HepG2 (cell line): ENCODE measurements at regions not wholly inside any gene's neighbourhood (a gene's known extent, or its start where the extent isn't known, plus 50 kb on each side); places are given as distances from the start of the nearest gene placed in this dataset.

ENCODE experiments used
- ATAC-seq: fragments of 200-7000 bp; cut with Tn5 transposase; 3 replicates; pipeline ENCODE4 v1.9.1; 2020; ENCODE audit warnings: mild to moderate bottlenecking, moderate library complexity
- BruUV-seq: library from RNA; stranded (reverse); fragments of 400-500 nt; replicated peaks from 2 replicates; lab custom pipeline; 2021; lab: Mats Ljungman, UMichigan
- CTCF ChIA-PET: fragments of 300-600 bp; formaldehyde crosslinking; extraction: SDS; loops from one replicate; lab custom pipeline; 2021; ENCODE audit warnings: low total read pairs, inconsistent platforms, low intra/inter-chr PET ratio; lab: Yijun Ruan, JAX
- POLR2A ChIA-PET: fragments of 350-600 bp; sonication (Branson Sonifier 250); formaldehyde crosslinking; loops from one replicate; lab custom pipeline; 2020; ENCODE audit warnings: antibody characterized with exemption, inconsistent platforms; lab: Yijun Ruan, JAX
- DNase-seq: peaks from one replicate; pipeline ENCODE4 v3.0.0-alpha.2; 2015; ENCODE audit warnings: low spot score
- FAIRE-seq: peaks from 3 replicates; lab custom pipeline; 2011; peaks lifted over from hg19 to GRCh38; lab: Jason Lieb, UNC
- H2AFZ ChIP-seq: one replicate; pipeline ENCODE4 v1.6.1; 2011; ENCODE audit warnings: low read length, inconsistent platforms
- H3K27ac ChIP-seq: fragments of 300-600 bp; 3 replicates; pipeline ENCODE4 v1.8.0; 2011; ENCODE audit warnings: mixed run types, mild to moderate bottlenecking, mixed read lengths, low read length, inconsistent platforms; ENCODE audit not compliant: insufficient read depth; ENCODE audit errors: extremely low read length
- H3K27me3 ChIP-seq, 2 experiments: fragments of 200-600 bp in 1 of 2; 2 replicates in 1 of 2; 3 replicates in 1 of 2; pipeline versions ENCODE4 v1.6.0 to v1.8.0; 2011; ENCODE audit warnings: low read length in 2 of 2, mild to moderate bottlenecking in 2 of 2, moderate library complexity in 2 of 2, inconsistent platforms in 1 of 2; ENCODE audit not compliant: insufficient read depth in 2 of 2, control insufficient read depth in 1 of 2
- H3K36me3 ChIP-seq, 2 experiments: fragments of 200-600 bp in 1 of 2; replicated peaks in 1 of 2; 2 replicates in 1 of 2; 3 replicates in 1 of 2; pipeline versions ENCODE4 v1.5.1 to v1.8.0; 2011; ENCODE audit warnings: low read length in 2 of 2, inconsistent platforms in 1 of 2; ENCODE audit not compliant: insufficient read depth in 2 of 2, control insufficient read depth in 1 of 2
- H3K4me1 ChIP-seq: 2 replicates; pipeline ENCODE4 v1.5.1; 2012; ENCODE audit warnings: low read length, inconsistent platforms; ENCODE audit not compliant: insufficient read depth
- H3K4me2 ChIP-seq: 2 replicates; pipeline ENCODE4 v1.6.0; 2011; ENCODE audit warnings: low read depth, low read length, inconsistent platforms
- H3K4me3 ChIP-seq, 3 experiments: fragments of 200-600 bp in 1 of 3; sonication (generic), shearing (Covaris generic) in 1 of 3; replicated peaks in 1 of 3; 2 replicates each; pipeline ENCODE4 v1.5.1; 2011 to 2016; ENCODE audit warnings: low read length in 3 of 3, inconsistent platforms in 2 of 3, low read depth in 2 of 3, mild to moderate bottlenecking in 2 of 3, control low read depth in 1 of 3, mixed read lengths in 1 of 3; ENCODE audit not compliant: insufficient read depth in 1 of 3
- H3K79me2 ChIP-seq: one replicate; pipeline ENCODE4 v1.6.1; 2011; ENCODE audit warnings: low read length, inconsistent platforms; ENCODE audit not compliant: insufficient read depth
- H3K9ac ChIP-seq: 2 replicates; pipeline ENCODE4 v1.6.0; 2011; ENCODE audit warnings: mild to moderate bottlenecking, low read depth, low read length, inconsistent platforms; ENCODE audit not compliant: insufficient read depth
- H3K9me3 ChIP-seq: 2 replicates; pipeline ENCODE4 v1.5.1; 2012; ENCODE audit warnings: mild to moderate bottlenecking, low read length
- H4K20me1 ChIP-seq: 2 replicates; pipeline ENCODE4 v1.6.0; 2011; ENCODE audit warnings: inconsistent platforms, mild to moderate bottlenecking, low read length, moderate library complexity; ENCODE audit not compliant: insufficient read depth
- DZIP1 ChIP-seq: sonication (generic); formaldehyde crosslinking; IDR thresholded peaks from 2 replicates; pipeline ENCODE4 v1.5.0; 2020; ENCODE audit warnings: mild to moderate bottlenecking, missing genetic modification reagents
- FOXO1 ChIP-seq: sonication (generic); formaldehyde crosslinking; IDR thresholded peaks from 2 replicates; pipeline ENCODE4 v1.4.0; 2020; ENCODE audit warnings: missing genetic modification reagents
- GATAD2A ChIP-seq: IDR thresholded peaks from 2 replicates; pipeline ENCODE4 v1.6.1; 2016
- MAX ChIP-seq: IDR thresholded peaks from 2 replicates; pipeline ENCODE4 v1.6.1; 2012; ENCODE audit warnings: inconsistent platforms
- RARA ChIP-seq: IDR thresholded peaks from 2 replicates; pipeline ENCODE4 v1.6.1; 2016; ENCODE audit warnings: missing genetic modification reagents, missing compliant biosample characterization
- SP140L ChIP-seq: sonication (generic); formaldehyde crosslinking; IDR thresholded peaks from 2 replicates; pipeline ENCODE4 v1.4.0; 2020; ENCODE audit warnings: missing genetic modification reagents, borderline replicate concordance
- ZIK1 ChIP-seq: sonication (generic); formaldehyde crosslinking; IDR thresholded peaks from 2 replicates; pipeline ENCODE4 v1.5.0; 2020; ENCODE audit warnings: mild to moderate bottlenecking, low read depth, missing genetic modification reagents, borderline replicate concordance
- ZNF317 ChIP-seq: sonication (generic); formaldehyde crosslinking; IDR thresholded peaks from 2 replicates; pipeline ENCODE4 v1.5.0; 2020; ENCODE audit warnings: mild to moderate bottlenecking, missing genetic modification reagents
- ZNF33B ChIP-seq: sonication (generic); formaldehyde crosslinking; IDR thresholded peaks from 2 replicates; pipeline ENCODE4 v1.5.1; 2020; ENCODE audit warnings: mild to moderate bottlenecking, missing genetic modification reagents
- ZNF792 ChIP-seq: IDR thresholded peaks from 2 replicates; pipeline ENCODE4 v1.6.1; 2016
- WGBS: methylation state at CpG from one replicate; pipeline ENCODE4 v1.1.6; 2017; ENCODE audit warnings: low lambda C conversion rate; 5-methylcytosine and 5-hydroxymethylcytosine counted together
- in situ Hi-C: cut with HindIII; loops from 2 replicates; pipeline ENCODE4 v1.10.0; 2017; ENCODE audit warnings: low pct_unique_long_range_greater_than_20kb; ENCODE audit not compliant: extremely low pct_ligation_motif_present
- intact Hi-C: fragments of 100-400 bp; cut with micrococcal nuclease; formaldehyde crosslinking; loops from one replicate; pipeline ENCODE4 v1.10.0; 2022; ENCODE audit not compliant: unreplicated experiment

GRCh38 chr10:8544500-8544899, 490.0 kb downstream of the GATA3 start:
- DNase-seq = no peak
- H3K4me1 ChIP-seq = no peaks in the 10 kb centered on the region
- no peak overlapping the region for H3K4me2 ChIP-seq
- no peaks in the 10 kb centered on the region for H3K27me3 ChIP-seq
- H2AFZ ChIP-seq = no peak overlapping the region
- WGBS = 22% methylated on average over 6 of the region's 6 CpGs
- no peak overlapping the region for H3K27ac ChIP-seq
- in situ Hi-C loops (no loop called here), intact Hi-C loops (no loop called here)
- no TSS peak for BruUV-seq
- TF ChIP-seq DZIP1 (CRISPR knock-in tag) (no peak), RARA (CRISPR knock-in tag) (no peak), FOXO1 (CRISPR knock-in tag) (no peak), MAX (no peak), ZNF317 (CRISPR knock-in tag) (no peak), ZNF792 (CRISPR knock-in tag) (no peak), GATAD2A (CRISPR knock-in tag) (no peak), SP140L (CRISPR knock-in tag) (no peak), ZIK1 (CRISPR knock-in tag) (no peak), ZNF33B (CRISPR knock-in tag) (no peak)
- FAIRE-seq = no peak
- H3K36me3 ChIP-seq = no peaks in the 10 kb centered on the region
- CTCF ChIA-PET = no interaction called here
- H3K4me3 ChIP-seq = no peak overlapping the region
- H3K79me2 ChIP-seq = no peaks in the 10 kb centered on the region
- POLR2A ChIA-PET = no interaction called here
- H4K20me1 ChIP-seq = no peaks in the 10 kb centered on the region
- H3K9ac ChIP-seq = no peak overlapping the region
- H3K9me3 ChIP-seq = no peaks in the 10 kb centered on the region
- ATAC-seq = no peak
